Left kidney (tissue), 1 donor: ENCODE measurements at regions not wholly inside any gene's neighbourhood (a gene's known extent, or its start where the extent isn't known, plus 50 kb on each side); places are given as distances from the start of the nearest gene placed in this dataset.

Experiments used
- DNase-seq: peaks from one replicate; pipeline ENCODE4 v3.0.0-alpha.2; 2013

DNA sequence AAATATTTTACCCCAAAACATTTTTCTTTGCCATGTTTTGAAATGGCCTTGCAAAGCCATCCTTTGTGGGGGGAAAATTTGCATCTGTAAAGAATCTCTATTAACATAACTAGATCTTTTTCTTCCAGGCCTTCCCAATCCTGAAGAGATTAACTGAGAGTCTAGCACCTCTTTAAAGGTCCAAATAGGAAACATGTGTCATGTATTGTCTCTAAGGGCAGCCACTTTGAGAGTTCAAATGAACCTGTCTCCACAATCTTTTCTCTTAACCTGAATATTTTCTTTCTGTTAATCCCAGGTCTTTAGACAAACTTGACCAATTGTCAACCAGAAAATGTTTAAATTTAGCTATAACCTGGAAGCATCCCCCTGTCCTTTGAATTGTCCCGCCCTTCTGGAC, 236.6 kb upstream of the PROK2 start:
- DNase-seq: no peak

DNA sequence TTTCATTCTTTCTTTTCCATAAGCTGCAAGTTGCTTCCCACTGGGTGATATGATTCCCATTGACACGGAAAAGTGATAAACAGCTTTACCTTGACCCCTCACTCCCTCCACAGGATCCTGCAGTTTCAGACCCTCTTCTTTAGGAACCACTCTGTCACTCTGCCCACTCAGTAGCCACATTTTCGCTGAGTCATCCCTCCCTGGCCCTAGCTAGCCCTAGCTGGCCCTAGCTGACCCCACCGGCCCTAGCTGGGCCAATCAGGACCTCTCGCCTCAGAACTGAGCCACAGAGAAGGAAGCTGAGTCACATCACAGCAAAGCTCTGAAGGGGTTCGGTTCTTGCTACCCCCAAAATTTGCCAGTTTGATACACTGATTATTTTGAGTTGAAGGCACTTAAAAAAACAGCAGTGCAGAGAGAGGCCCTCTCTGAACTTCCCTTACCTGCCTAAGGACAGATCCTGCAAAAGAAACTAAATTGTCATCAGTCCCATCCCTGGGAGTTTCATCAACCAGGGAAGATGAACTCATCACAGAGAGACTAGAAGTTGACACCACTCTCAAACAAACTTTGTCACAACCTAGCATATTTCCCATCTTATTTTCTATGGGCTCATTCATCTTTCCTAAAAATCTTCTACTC, 233.5 kb upstream of the PROK2 start:
- no peak for DNase-seq

DNA sequence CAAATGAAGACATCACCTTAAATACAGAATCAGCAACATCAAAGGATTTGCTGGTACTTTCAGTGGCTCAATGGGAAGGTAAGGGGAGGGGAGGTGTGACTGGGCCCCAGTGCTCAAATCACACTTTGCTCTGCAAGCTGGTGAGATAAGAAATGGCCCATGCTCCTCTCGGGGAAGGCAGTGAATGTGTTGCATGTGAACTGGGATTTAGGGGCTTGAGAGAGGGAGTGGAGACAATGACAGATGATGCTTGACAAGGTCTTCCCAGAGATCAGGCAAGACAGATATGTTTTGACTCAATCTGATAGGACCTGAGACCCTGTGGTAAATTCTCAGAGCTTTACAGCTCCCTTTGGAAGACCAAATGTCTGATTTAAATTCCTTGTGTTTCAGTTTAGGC, 233.0 kb upstream of the PROK2 start:
- no peak for DNase-seq

DNA sequence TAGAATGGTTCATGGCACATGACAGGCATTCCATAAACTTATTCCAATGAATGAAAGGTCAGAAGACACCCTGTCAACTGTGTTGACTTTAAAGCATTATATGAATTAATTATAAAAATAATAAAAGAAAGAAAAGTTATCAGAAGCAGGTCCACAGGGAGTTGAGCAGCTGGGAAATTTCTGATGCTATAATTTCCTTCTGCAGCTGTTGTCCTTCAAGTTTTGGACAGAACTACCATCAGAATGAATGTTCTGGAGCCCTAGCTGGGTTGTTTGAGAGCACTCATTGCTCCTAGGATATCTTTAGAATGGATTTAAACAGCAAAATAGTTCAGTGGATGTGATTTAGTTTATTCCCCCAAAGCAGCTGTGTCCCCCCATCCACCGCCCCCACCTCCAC, 232.4 kb upstream of the PROK2 start:
- DNase-seq: no peak

DNA sequence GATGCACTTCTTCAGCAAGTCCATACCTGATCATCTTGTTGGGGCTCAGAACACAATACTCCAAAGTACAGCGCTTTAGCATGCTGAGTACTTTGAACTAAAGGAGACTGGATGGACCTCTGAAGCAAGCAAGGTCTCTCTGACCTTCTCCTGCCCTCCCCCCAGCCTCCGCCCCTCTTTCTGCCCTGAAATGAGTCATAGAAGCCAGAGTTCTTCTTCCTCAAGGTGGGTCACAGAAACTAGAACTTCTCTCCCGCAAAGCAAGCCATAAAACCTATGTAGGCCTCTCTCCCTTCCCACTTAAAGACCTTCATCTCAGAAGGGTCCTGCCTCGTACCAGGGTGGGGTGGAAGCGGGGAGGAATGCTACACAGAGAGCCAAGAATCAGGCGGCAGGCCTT, 230.5 kb upstream of the PROK2 start:
- DNase-seq: no peak

DNA sequence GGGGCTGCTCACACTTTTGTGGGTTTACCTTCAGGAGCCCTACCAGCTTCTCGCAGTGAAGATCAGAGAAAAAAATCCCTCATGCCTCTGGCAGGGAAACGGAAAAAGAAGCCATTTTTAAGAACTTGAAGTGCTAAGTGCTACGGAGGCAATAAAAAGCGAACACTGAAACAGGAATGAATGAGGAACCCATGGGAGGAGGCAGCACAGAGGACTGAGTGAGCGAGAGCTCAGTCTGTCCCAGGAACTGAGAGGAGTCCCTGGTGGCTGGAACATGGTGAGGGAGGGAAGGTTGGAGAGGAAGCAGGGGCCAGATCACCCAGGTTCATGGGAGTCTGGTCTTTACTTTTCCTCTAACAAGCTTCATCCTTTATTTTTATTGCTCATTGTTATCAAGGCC, 228.1 kb upstream of the PROK2 start:
- no peak for DNase-seq

DNA sequence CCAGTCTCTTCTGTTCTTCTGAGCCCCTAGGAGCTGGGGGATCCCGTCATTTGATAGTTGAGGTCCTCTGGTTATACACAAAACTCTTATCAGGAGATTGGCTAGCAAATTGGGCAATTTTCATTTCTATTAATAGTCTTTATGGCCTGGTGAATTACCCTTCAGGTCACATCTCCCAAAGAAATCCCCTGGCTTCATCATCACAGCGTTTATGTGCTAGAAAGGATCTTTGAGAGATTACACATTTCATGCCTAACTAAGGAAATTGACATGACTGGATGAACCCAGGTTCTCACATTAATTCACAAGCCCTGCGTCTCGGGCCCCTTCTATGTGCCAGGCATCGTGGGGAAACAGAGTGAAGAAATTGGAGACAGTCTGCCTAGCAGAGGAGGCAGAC, 227.4 kb upstream of the PROK2 start:
- DNase-seq: no peak

DNA sequence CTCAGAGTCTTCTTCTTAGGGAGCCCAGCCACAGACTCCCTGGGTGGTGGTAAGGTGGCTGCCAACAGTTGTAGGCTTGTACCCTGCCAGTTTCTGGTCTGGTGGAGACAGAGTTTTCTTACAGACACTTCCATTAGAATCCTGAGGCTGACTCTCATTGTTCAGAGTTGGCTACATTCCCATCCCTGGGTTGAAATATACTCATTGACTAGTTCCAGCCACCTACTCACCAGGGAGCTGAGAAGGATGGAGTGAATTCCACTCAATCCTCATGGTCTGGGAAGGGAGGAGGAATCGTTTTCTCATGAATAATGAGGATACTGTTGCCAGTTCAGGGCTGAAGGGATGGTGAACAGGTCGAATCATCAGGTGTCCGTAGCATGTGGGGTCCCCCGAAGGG, 226.5 kb upstream of the PROK2 start:
- no peak for DNase-seq

DNA sequence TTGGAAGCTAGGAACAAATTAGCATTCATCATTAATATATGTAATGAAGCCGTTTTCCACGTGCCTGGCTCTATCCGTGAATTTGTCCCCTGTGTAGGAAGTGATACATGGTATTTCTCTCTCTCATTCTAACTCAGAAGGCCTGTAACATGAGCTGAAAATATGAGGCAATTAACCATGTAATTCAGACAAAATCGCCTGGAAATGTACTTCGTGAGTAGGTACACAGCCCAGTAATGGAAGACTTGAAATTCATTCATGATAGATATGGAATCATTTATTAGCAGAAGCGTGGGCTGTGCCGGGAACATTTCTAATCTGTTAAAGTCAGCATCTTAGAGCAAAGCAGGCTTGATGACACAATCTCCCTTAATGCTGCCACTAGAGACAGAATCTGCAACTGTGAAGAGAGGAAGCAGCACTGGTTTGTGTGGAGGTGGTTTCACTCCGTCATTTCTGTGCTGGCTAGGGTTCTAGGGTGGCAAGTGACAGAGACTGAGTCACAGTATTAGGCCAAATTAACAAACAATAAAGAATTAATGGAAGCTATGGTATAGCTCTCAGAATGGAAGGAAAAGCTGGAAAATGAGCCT, 225.0 kb upstream of the PROK2 start:
- DNase-seq: no peak

DNA sequence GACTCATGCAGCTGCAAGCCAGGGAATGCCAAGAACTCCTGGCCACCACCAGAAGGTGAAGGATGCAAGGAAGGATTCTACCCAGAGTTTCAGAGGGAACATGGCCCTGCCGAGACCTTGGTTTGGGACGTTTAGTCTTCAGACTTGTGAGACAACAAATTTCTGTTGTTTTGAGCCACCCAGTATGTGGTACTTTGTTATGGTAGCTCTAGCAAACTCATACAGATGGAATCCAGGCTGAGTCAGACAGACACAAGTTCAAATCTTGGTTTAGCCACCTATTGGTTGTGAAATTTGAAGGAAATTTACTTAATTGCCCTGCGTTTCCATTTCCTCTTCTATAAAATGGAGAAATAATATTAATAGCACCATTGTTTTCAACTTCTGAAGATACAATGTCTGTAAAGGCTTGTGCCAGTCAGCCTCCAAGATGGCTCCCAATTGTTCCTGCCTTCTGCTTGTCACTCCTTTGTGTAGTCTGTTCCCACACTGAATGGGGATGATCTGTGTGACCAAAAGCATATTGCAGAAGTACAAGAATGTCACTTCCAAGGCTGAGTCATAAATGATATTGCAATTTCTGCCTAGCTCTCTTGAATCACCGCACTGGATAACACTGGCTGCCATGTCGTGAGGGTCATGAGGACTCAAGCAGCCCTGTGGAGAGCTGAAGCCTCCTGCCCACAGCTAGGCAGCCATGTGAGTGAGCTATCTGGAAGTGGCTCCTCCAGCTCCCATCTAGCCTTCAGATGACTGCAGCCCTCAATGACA, 223.5 kb upstream of the PROK2 start:
- DNase-seq: no peak

DNA sequence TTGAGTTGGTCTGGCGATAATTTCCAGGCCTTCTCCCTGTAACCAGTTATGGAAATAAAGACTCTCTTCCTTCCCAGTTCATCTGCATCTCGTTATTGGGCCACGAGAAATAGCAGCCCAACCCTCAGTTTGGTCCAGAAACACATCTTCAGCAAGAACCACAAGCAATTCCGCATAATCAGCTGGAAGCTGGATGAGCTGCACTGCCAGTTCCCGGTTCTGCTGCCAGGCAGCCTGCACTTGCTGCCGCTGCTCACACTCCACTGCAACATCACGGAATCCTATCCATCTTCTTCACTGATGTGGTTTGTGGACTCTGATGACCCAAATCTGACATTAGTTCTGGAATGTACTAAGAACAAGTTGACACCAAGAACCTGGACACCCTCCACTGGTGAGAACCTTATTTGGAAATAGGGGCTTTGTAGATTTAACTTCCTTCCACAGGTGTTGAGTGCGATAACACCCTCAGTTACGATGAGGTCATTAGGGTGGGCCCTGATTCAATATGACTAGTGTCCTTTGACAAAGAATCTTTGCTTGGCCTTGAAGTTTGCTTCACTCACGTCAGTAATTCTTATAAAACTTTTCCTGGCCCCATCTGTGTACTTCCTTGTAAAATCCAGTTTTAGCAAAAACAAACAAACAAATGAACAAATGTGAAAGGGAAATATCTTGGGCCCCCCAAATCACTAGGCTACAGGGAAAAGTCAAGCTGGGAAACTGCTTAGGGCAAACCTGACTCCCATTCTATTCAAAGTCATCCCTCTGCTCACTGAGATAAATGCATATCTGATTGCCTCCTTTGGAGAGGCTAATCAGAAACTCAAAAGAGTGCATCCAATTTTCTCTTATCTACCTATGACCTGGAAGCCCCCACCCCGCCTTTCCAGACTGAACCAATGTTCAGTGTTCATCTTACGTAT, 221.9 kb upstream of the PROK2 start:
- no peak for DNase-seq

DNA sequence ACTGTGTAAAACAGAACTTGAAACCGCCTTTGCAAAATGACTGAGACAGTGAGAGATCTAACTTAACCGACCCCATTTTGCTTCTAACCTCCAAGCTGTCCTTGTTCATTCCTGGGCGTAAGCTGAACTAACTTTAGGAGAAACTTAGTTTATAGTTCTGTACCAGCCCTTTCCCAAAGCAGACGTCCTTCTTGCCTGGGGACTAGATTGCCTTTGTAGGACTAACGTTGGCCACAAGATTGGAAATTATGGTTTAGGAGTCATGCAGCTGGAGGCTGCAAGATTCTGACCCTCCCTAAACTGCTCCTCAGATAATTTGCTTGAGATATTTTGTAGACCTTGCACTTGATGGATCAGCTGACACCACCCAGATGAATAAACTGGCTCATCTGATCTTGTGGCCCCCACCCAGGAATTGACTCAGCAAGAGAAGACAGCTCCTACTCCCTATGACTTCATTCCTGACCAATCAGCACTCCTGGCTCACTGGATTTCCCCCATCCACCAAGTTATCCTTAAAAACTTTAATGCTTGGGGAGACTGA, 219.9 kb upstream of the PROK2 start:
- DNase-seq: no peak

DNA sequence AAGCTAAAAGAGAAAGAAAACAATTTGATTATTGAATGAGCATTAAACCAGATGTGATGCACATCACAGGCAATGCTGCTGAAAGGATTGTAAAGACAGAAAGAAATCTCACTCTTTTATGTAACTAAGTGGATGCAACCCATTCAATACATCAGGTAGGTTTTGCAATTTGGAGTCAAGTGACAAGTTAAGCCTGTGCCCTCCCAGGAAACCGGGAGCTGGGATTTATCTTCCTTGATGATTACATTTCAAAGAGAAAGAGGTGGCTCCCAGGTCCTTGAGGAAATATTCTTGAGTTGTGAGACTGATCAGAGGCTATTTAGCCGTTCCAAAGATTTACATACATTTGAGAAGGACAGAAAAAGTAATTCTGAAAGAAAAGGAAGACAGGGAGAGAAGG, 219.0 kb upstream of the PROK2 start:
- DNase-seq: no peak

DNA sequence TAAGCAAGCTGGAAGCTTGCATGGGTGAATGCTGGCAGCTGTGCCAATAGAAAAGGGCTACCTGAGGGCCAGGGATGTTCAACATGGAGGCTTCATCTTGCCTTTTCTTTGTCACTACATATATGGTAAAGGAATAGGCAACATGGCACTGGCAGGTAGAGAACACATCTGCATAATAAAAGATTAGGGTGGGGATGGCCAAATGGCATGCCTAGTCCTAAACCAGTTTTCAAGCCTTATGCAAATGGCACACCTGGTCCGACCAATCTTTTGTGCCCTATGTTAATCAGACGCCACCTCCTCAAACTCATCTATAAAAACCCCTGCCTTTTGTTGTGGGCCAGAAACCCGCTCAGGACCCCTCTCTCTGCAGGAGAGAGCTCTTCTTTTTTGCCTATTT, 216.8 kb upstream of the PROK2 start:
- no peak for DNase-seq

DNA sequence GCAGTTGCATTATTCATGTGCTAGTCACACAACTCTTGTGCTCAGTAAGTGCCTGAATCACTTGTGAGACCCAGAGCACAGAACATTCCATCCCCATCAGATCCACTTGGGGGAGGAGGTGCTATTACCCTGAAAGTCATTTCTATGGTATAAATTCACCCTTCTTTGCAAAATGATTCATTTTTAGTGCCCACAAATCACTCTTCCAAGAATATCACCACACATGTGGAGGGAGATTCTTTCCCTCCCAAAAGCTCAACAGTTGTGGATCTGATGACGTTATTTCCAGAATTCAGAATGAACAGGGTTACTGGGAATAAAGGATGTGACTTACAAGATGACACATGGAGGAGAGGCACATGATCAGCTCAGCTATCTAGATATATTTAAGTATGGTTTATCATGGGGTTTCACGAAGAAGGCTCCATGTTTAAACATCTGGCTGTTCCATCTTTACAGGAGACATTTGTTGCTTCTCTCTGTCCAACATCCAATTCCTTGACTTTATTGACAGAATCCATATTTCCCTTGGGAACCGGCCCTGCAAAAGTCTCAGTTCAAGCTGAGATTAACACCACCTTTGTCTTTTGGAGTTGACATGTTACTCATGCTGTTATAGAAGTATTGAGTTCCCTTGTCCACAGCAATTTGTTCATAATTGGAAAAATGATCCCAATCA, 214.2 kb upstream of the PROK2 start:
- no peak for DNase-seq

DNA sequence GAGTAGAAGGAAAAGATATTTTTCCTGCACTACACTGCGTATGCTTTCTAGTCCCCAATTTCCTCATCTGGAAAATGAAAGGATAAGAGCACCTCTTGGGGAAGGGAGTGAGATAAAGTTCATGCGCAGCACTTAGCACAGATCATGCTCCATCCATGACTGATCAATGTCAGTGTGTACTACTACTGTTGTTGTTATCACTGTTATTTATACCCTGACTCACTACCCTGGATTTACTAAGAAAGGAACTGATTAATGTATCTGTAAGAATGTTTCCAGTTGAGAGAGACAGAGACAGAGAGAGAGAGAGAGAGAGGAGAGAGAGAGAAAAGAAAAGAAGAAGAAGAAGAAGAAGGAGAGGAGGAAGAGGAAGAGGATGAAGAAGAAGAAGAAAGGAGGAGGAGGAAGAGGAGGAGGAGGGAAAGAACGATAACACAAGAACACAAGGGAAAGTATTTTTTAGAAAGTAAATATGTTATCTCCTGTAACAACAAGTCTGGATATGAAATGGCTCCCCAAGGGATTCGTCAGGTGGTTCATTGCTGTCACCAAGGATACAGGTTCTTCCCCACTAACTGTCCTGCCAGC, 212.2 kb upstream of the PROK2 start:
- DNase-seq: no peak

DNA sequence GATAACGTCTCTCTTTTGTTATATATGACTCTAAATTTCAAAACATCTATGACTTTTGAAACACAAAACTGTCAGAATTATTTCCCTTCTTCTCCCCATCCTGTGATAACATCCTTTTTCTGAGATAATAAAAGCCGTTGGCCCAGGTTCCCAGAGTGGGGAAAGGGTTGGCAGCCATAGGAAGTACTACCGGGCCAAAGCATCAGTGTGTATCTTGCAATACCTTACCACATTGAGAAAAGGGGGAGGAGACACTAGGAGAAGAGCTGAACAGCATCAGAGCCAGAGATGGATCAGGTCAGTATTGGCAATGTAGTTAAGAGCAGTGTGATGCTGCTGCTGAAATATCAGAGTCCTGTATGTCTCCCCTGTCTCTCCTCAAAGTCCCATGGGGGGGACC, 210.0 kb upstream of the PROK2 start:
- no peak for DNase-seq

DNA sequence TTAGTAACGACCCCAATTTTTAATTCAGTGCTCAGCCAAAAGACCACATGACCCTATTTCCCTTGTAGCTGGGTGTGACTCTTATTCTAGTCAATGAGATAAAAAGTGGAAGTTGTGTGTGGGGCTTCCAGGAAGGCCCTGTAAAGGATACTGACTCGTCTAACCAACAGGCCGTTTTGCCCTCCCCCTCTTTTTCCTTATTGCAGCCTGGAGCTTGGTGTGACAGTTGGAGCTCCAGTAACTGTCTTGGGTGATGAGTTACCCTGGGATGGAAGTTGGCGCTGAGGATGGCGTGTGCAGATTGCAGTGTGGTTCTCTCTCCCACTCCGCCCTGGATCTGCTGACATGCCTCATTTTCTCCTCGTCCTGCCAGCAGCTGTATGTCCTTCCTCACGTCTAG, 209.3 kb upstream of the PROK2 start:
- no peak for DNase-seq

DNA sequence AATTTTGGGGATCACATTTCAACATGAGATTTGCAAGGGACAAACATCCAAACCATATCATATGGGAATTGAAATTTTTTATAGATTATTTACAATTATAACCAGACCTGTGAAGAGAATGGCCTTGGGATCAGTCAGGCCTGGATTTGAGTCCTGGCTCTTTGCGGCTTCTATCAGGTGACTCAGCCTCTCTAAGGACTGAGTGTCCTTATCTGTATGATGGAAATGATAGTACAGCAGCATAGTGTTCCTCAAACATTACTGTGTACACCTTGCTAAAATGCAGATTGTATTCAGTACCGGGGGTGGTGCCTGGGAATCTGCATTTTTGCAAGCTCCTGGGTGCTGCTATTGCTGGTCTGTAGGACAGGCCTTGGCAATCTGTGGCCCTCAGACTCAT, 206.7 kb upstream of the PROK2 start:
- DNase-seq: no peak

DNA sequence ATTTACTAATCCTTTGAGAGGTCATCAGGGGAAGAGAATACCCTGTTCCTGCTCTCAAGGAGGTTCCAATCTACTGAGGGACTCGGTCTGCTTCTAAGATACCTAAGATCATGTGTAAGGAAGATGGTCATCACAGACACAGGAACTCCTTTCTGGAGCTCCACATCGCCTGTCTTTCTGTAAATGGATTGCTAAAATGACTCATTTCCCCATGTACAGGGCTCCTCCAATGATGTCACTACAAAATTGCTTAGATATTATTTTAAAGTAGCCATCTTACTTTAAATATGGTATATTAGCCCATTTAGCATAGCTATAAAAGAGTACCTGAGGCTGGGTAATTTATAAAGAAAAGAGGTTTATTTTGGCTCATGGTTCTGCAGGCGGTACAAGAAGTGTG, 206.1 kb upstream of the PROK2 start:
- no peak for DNase-seq

DNA sequence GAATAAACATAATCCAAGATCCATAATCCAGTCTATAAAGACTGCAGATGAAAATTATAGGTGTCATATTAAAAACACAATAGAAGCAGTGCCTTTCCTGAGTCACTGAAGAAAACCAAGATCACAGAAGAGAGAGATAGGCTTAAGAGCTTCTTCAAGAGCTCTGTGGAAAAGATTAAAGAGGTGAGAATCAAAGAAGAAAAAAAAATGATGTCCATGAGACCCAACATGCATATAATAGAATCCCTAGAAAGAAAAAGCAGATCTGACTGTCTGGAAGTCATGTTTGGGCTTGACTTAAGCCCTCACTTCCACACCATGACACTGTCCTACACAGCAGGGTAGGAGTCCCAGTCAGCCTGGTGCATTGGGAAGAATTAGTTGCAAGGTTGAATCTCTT, 205.6 kb upstream of the PROK2 start:
- no peak for DNase-seq
